Right lobe of liver (tissue), 4 donors: ENCODE measurements at regions not wholly inside any gene's neighbourhood (a gene's known extent, or its start where the extent isn't known, plus 50 kb on each side); places are given as distances from the start of the nearest gene placed in this dataset.

Experiments used
- POLR2A ChIP-seq: fragments of 450-650 bp; IDR thresholded peaks from one replicate; pipeline ENCODE4 v1.6.1; 2017; ENCODE audit warnings: antibody characterized with exemption, mild to moderate bottlenecking
- TF ChIP-seq, protein P1 (sequence below), 4 donors: fragments of 200-600 bp in 3 of 4; fragments of 450-650 bp in 1 of 4; IDR thresholded peaks; one replicate each; pipeline versions ENCODE4 v1.5.1 to v1.8.0; 2016 to 2022; ENCODE audit warnings: antibody characterized with exemption in 4 of 4, mild to moderate bottlenecking in 2 of 4
- donor health status: DM: no; HTN: no; CAD: no.
- donor health status: DM: no; HTN: no; CAD: no.
- donor health status: DM: no; HTN: yes; CAD: no.

DNA sequence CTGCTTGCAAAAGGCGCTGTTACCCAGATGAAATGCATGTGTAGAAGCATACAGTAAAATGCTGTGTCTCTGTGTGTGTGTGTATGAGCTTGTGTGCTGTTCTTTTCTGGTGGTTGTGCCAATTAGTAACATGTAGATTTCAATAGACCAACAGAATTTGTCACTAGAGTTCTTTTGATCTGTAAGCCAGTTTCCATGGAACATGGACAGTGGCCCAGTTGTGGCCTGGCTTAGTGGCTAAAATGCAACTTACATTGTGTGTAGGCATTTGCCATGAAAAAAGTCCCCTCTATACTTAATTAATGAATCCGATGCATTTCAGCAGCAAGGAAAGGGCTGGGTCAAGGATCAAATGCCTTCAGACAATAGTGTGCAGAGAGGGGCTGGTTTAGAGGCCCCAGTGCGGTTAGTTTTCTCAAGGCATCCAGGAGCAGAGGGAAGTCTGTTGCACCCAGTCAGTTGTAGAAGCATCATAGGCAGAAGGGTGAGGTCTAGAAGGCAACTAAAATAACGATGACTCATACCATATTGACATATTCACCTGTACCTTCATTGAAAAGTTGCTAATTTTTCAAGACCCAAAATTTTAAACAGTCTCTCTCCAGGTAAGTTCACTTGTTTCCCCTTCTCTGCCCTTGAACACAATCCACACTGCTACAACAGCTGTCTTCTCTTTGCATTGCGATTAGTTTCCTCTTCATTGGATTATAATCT is 366.9 kb upstream of the SPRED2 start:
- TF ChIP-seq, protein P1, sequence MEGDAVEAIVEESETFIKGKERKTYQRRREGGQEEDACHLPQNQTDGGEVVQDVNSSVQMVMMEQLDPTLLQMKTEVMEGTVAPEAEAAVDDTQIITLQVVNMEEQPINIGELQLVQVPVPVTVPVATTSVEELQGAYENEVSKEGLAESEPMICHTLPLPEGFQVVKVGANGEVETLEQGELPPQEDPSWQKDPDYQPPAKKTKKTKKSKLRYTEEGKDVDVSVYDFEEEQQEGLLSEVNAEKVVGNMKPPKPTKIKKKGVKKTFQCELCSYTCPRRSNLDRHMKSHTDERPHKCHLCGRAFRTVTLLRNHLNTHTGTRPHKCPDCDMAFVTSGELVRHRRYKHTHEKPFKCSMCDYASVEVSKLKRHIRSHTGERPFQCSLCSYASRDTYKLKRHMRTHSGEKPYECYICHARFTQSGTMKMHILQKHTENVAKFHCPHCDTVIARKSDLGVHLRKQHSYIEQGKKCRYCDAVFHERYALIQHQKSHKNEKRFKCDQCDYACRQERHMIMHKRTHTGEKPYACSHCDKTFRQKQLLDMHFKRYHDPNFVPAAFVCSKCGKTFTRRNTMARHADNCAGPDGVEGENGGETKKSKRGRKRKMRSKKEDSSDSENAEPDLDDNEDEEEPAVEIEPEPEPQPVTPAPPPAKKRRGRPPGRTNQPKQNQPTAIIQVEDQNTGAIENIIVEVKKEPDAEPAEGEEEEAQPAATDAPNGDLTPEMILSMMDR (IDR thresholded peaks at IDR 0.05) = no peak
- no peak for TF ChIP-seq POLR2A
